Astrocyte (in vitro differentiated cells and primary cell): ENCODE measurements at regions not wholly inside any gene's neighbourhood (a gene's known extent, or its start where the extent isn't known, plus 50 kb on each side); places are given as distances from the start of the nearest gene placed in this dataset.
"Not testable (repeated sequence)": the region's sequence is repeated elsewhere in the genome, so short reads cannot be mapped to it uniquely, and the experiment has no call there.

ENCODE experiments used
- DNase-seq: peaks from one replicate; pipeline ENCODE4 v3.0.0-alpha.2; 2010; ENCODE audit warnings: low read depth
- FAIRE-seq: peaks from 2 replicates; lab custom pipeline; 2011; peaks lifted over from hg19 to GRCh38; lab: Jason Lieb, UNC
- H2AFZ ChIP-seq: 2 replicates; pipeline ENCODE4 v1.6.0; 2012; ENCODE audit warnings: low read depth, low read length, inconsistent platforms
- H3K27ac ChIP-seq: 2 replicates; pipeline ENCODE4 v1.5.1; 2011; ENCODE audit warnings: low read depth, low read length, inconsistent platforms
- H3K27me3 ChIP-seq: 2 replicates; pipeline ENCODE4 v1.6.0; 2011; ENCODE audit warnings: low read length, inconsistent platforms; ENCODE audit not compliant: insufficient read depth
- H3K36me3 ChIP-seq: 2 replicates; pipeline ENCODE4 v1.5.1; 2011; ENCODE audit warnings: low read length, inconsistent platforms; ENCODE audit not compliant: insufficient read depth
- H3K4me1 ChIP-seq: 2 replicates; pipeline ENCODE4 v1.5.1; 2011; ENCODE audit warnings: low read length, inconsistent platforms; ENCODE audit not compliant: insufficient read depth
- H3K4me2 ChIP-seq: 2 replicates; pipeline ENCODE4 v1.6.0; 2012; ENCODE audit warnings: low read length, inconsistent platforms
- H3K4me3 ChIP-seq: 2 replicates; pipeline ENCODE4 v1.5.1; 2011; ENCODE audit warnings: low read depth, mild to moderate bottlenecking, low read length, inconsistent platforms; ENCODE audit not compliant: insufficient read depth
- H3K79me2 ChIP-seq: 2 replicates; pipeline ENCODE4 v1.6.0; 2012; ENCODE audit warnings: mild to moderate bottlenecking, low read length, inconsistent platforms; ENCODE audit not compliant: insufficient read depth
- H3K9ac ChIP-seq: 2 replicates; pipeline ENCODE4 v1.6.0; 2012; ENCODE audit warnings: mild to moderate bottlenecking, low read length, inconsistent platforms
- H3K9me3 ChIP-seq: 2 replicates; pipeline ENCODE4 v1.5.1; 2012; ENCODE audit warnings: low read depth, mild to moderate bottlenecking, low read length, inconsistent platforms; ENCODE audit not compliant: insufficient read depth
- H4K20me1 ChIP-seq: 2 replicates; pipeline ENCODE4 v1.6.0; 2012; ENCODE audit warnings: low read length, inconsistent platforms; ENCODE audit not compliant: insufficient read depth
- H3K27ac Mint-ChIP-seq: one replicate; pipeline ENCODE4 v1.8.0; 2021; ENCODE audit warnings: mild to moderate bottlenecking, mixed read lengths; ENCODE audit not compliant: unreplicated experiment
- H3K27me3 Mint-ChIP-seq: one replicate; pipeline ENCODE4 v1.8.0; 2021; ENCODE audit warnings: low read depth, mixed read lengths; ENCODE audit not compliant: unreplicated experiment
- H3K36me3 Mint-ChIP-seq: one replicate; pipeline ENCODE4 v1.8.0; 2021; ENCODE audit warnings: low read depth, mixed read lengths; ENCODE audit not compliant: unreplicated experiment
- H3K4me1 Mint-ChIP-seq: one replicate; pipeline ENCODE4 v1.8.0; 2021; ENCODE audit warnings: low read depth, mixed read lengths; ENCODE audit not compliant: unreplicated experiment
- H3K4me3 Mint-ChIP-seq: one replicate; pipeline ENCODE4 v1.8.0; 2021; ENCODE audit warnings: mild to moderate bottlenecking, moderate library complexity, mixed read lengths; ENCODE audit not compliant: unreplicated experiment
- H3K9me3 Mint-ChIP-seq: one replicate; pipeline ENCODE4 v1.8.0; 2021; ENCODE audit warnings: mild to moderate bottlenecking, mixed read lengths; ENCODE audit not compliant: unreplicated experiment
- CTCF ChIP-seq: IDR thresholded peaks from 2 replicates; pipeline ENCODE4 v1.5.1; 2011; ENCODE audit warnings: low read depth, mild to moderate bottlenecking, inconsistent platforms, low read length, moderate library complexity; ENCODE audit not compliant: insufficient read depth
- EZH2 ChIP-seq: IDR thresholded peaks from 2 replicates; pipeline ENCODE4 v1.6.1; 2012; ENCODE audit warnings: mild to moderate bottlenecking, low read length, inconsistent platforms; ENCODE audit not compliant: insufficient read depth

DNA sequence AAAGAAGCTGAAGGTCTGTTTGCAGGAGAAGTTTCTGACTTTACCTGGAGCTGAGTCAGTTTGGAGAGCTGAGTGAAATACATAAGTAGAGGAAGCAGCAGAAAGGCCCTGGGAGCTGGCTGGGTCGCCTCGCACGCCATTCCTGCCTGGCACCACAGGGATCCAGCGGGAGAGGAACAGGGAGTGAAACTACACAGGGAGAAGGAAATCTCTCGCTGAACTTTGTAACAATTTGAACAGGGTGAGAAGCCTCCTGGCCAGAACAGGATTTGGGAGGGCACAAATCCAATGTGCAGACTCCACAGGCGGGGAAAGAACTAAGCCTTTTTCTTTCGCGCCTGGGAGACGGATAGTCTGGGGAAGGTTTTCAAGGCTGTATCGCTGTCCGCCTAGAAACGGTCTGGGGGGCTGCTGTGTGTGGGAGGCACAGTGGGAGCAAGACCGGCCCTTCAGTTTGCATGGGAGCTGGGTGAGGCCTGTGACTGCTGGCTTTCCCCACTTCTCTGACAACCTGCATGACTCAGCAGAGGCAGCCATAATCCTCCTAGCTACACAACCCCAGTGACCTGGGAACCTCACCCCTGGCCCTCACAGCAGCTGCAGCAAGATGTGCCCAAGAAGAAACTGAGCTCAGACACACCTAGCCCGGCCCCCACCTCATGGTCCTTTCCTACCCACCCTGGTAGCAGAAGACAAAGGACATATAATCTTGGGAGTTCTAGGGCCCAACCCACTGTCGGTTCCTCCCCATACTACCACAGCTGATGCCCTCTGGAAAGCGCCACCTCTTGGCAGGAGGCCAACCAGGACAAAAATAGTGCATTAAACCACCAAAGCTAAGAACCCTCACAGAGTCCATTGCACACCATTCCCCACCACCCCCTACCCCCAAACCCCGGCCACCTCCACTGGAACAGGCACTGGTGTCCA is 778.6 kb downstream of the KCNJ2 start:
- Mint-ChIP-seq H3K27me3 (peaks cover 2% of the 10 kb centered on the region), H3K36me3 (peaks cover 3% of the 10 kb centered on the region), H3K27ac (no peak overlapping the region), H3K9me3 (peaks cover 6% of the 10 kb centered on the region), H3K4me3 (no peak overlapping the region), H3K4me1 (no peaks in the 10 kb centered on the region)
- H3K27me3 ChIP-seq, result no peaks in the 10 kb centered on the region
- no peaks in the 10 kb centered on the region for H3K79me2 ChIP-seq
- no peaks in the 10 kb centered on the region for H3K4me1 ChIP-seq
- TF ChIP-seq CTCF, result no peak
- no peak for TF ChIP-seq EZH2
- H3K27ac ChIP-seq, result no peak overlapping the region
- no peak overlapping the region for H3K4me2 ChIP-seq
- H3K9me3 ChIP-seq, result no peaks in the 10 kb centered on the region
- FAIRE-seq (no peak), DNase-seq (no peak)
- H4K20me1 ChIP-seq, result no peaks in the 10 kb centered on the region
- H3K36me3 ChIP-seq, result no peaks in the 10 kb centered on the region
- H3K4me3 ChIP-seq, result no peak overlapping the region
- H3K9ac ChIP-seq, result no peak overlapping the region
- H2AFZ ChIP-seq, result no peak overlapping the region

DNA sequence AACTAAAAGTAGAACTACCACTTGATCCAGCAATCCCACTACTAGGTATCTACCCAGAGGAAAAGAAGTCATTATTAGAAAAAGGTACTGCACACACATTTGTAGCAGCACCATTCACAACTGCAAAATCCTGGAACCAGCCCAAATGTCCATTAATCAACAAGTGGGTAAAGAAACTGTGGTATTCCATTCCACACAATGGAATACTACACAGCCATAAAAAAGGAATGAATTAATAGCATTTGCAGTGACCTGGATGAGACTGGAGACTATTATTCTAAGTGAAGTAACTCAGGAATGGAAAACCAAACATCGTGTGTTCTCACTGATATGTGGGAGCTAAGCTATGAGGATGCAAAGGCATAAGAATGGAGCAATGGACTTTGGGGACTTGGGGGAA is 783.8 kb downstream of the KCNJ2 start:
- not testable (repeated sequence) for H3K9me3 ChIP-seq, H3K9me3 Mint-ChIP-seq, DNase-seq, H4K20me1 ChIP-seq, H3K27me3 ChIP-seq, H3K4me2 ChIP-seq, H3K79me2 ChIP-seq, H3K36me3 ChIP-seq, H2AFZ ChIP-seq, H3K9ac ChIP-seq, H3K27ac Mint-ChIP-seq, H3K27me3 Mint-ChIP-seq, H3K4me3 Mint-ChIP-seq, FAIRE-seq, H3K36me3 Mint-ChIP-seq, H3K27ac ChIP-seq, H3K4me3 ChIP-seq, H3K4me1 Mint-ChIP-seq, H3K4me1 ChIP-seq

- FAIRE-seq (no peak), DNase-seq (no peak)
- Mint-ChIP-seq H3K36me3 (no peaks in the 10 kb centered on the region), H3K27ac (no peak overlapping the region), H3K4me1 (no peaks in the 10 kb centered on the region), H3K9me3 (peaks cover 7% of the 10 kb centered on the region), H3K27me3 (peaks cover 2% of the 10 kb centered on the region), H3K4me3 (no peak overlapping the region)
- Histone ChIP-seq H3K79me2 (no peaks in the 10 kb centered on the region), H2AFZ (no peak overlapping the region), H3K4me3 (no peak overlapping the region), H3K27ac (no peak overlapping the region), H3K4me2 (no peak overlapping the region), H3K4me1 (no peaks in the 10 kb centered on the region), H3K36me3 (no peaks in the 10 kb centered on the region), H3K27me3 (no peaks in the 10 kb centered on the region), H3K9ac (no peak overlapping the region), H4K20me1 (no peaks in the 10 kb centered on the region), H3K9me3 (no peaks in the 10 kb centered on the region)
- TF ChIP-seq CTCF (no peak), EZH2 (no peak)
Observed at GRCh38 chr17:70955441-70955840, 786.1 kb downstream of the KCNJ2 start.
